GM12892 (cell line): ENCODE measurements at regions not wholly inside any gene's neighbourhood (a gene's known extent, or its start where the extent isn't known, plus 50 kb on each side); places are given as distances from the start of the nearest gene placed in this dataset.

Experiments
- POLR2A ChIP-seq: IDR thresholded peaks from 2 replicates; pipeline ENCODE4 v1.6.1; 2011; ENCODE audit warnings: low read depth, low read length, control low read depth
- POLR2AphosphoS5 ChIP-seq: IDR thresholded peaks from 2 replicates; pipeline ENCODE4 v1.6.1; 2011; ENCODE audit warnings: low read depth, low read length, control low read depth
- TAF1 ChIP-seq: IDR thresholded peaks from 2 replicates; pipeline ENCODE4 v1.6.1; 2011; ENCODE audit warnings: low read depth, mild to moderate bottlenecking, control low read depth, low read length, borderline replicate concordance

DNA sequence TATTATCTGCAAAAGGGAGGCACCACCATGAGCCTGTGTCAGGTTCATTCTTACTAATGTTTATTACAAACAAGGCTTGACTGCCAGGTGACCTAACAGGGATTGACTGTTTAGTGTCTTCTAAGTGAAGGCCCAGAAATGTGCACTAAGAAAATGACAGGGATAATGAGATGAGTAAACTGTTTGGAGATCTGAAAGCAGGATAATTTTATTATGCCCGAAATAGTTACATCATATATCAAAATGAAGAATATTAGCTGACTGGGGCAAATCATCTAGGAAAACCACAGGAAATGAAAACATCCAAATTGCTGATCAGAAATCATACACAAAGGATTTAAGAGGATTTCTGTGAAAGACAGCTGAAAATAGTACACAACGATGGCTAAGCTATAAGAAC is 516.7 kb downstream of the HDGFL1 start:
- no peak for TF ChIP-seq POLR2AphosphoS5
- TF ChIP-seq POLR2A: no peak
- no peak for TF ChIP-seq TAF1
